ENCODE measurements at regions not wholly inside any gene's neighbourhood (a gene's known extent, or its start where the extent isn't known, plus 50 kb on each side); places are given as distances from the start of the nearest gene placed in this dataset.

GRCh38 chr12:116484807-116485206 is 74.4 kb upstream of the MAP1LC3B2 start:
- no peaks in the 10 kb centered on the region for H4K20me1 ChIP-seq (ENCODE audit: insufficient read depth, low read length)
- no peak overlapping the region for H3K9ac ChIP-seq (ENCODE audit: insufficient read depth, low read depth, low read length)
- in situ Hi-C loops (cut with HindIII; ENCODE audit: extremely low pct_ligation_motif_present, low pct_unique_long_range_greater_than_20kb) (no loop called here), intact Hi-C loops (cut with micrococcal nuclease; ENCODE audit: unreplicated experiment) (no loop called here)
- ATAC-seq = no peak
- H3K4me2 ChIP-seq (ENCODE audit: low read depth, low read length) = no peak overlapping the region
- TF ChIP-seq SMARCC2 (IDR thresholded peaks at IDR 0.05) (no peak), ZNF768 (CRISPR knock-in tag; IDR thresholded peaks at IDR 0.05) (no peak), KAT2B (IDR thresholded peaks at IDR 0.05; ENCODE audit: borderline replicate concordance, low read depth, low read length) (no peak), GATAD1 (CRISPR knock-in tag; IDR thresholded peaks at IDR 0.05) (no peak), KLF11 (CRISPR knock-in tag; IDR thresholded peaks at IDR 0.05) (no peak)
- H3K27ac ChIP-seq (ENCODE audit: extremely low read length, insufficient read depth, low read length) = no peak overlapping the region
- H3K79me2 ChIP-seq (ENCODE audit: insufficient read depth, low read length) = no peaks in the 10 kb centered on the region
- no peaks in the 10 kb centered on the region for H3K4me1 ChIP-seq (ENCODE audit: insufficient read depth, low read length)
- BruUV-seq (replicated peaks) = no TSS peak
- CTCF ChIA-PET (ENCODE audit: low intra/inter-chr PET ratio, low total read pairs) = no interaction called here
- POLR2A ChIA-PET = no interaction called here
- DNase-seq (ENCODE audit: low spot score) = no peak
- H3K9me3 ChIP-seq (ENCODE audit: low read length) = no peaks in the 10 kb centered on the region
- FAIRE-seq = no peak
- no peaks in the 10 kb centered on the region for H3K36me3 ChIP-seq (replicated peaks in 1 of 2; ENCODE audit: control insufficient read depth in 1 of 2, insufficient read depth in 2 of 2, low read length in 2 of 2)
- 25% methylated on average over 5 of the region's 5 CpGs for WGBS (ENCODE audit: low lambda C conversion rate)
- peaks cover 0 to 1% of the 10 kb centered on the region in 2 experiments; a peak in 3 of 5 replicates for H3K27me3 ChIP-seq (ENCODE audit: control insufficient read depth in 1 of 2, insufficient read depth in 2 of 2, low read length in 2 of 2)
- H3K4me3 ChIP-seq (replicated peaks in 1 of 3; ENCODE audit: insufficient read depth in 1 of 3, low read depth in 2 of 3, low read length in 3 of 3) = no peak overlapping the region
- H2AFZ ChIP-seq (ENCODE audit: low read length) = no peak overlapping the region

GRCh38 chr12:116489116-116489515 is 70.1 kb upstream of the MAP1LC3B2 start:
- no peaks in the 10 kb centered on the region for H3K9me3 ChIP-seq (ENCODE audit: low read length)
- no peaks in the 10 kb centered on the region for H3K4me1 ChIP-seq (ENCODE audit: insufficient read depth, low read length)
- no peaks in the 10 kb centered on the region; a peak in 1 of 5 replicates for H3K27me3 ChIP-seq (ENCODE audit: control insufficient read depth in 1 of 2, insufficient read depth in 2 of 2, low read length in 2 of 2)
- no peak overlapping the region for H3K27ac ChIP-seq (ENCODE audit: extremely low read length, insufficient read depth, low read length)
- H3K4me3 ChIP-seq (replicated peaks in 1 of 3; ENCODE audit: insufficient read depth in 1 of 3, low read depth in 2 of 3, low read length in 3 of 3) = no peak overlapping the region
- no peak for ATAC-seq
- no peaks in the 10 kb centered on the region for H4K20me1 ChIP-seq (ENCODE audit: insufficient read depth, low read length)
- no peak for DNase-seq (ENCODE audit: low spot score)
- CTCF ChIA-PET (ENCODE audit: low intra/inter-chr PET ratio, low total read pairs) = no interaction called here
- H3K36me3 ChIP-seq (replicated peaks in 1 of 2; ENCODE audit: control insufficient read depth in 1 of 2, insufficient read depth in 2 of 2, low read length in 2 of 2) = no peaks in the 10 kb centered on the region
- intact Hi-C loops (cut with micrococcal nuclease; ENCODE audit: unreplicated experiment) = no loop called here
- WGBS (ENCODE audit: low lambda C conversion rate) = 2% methylated on average over 3 of the region's 3 CpGs
- H2AFZ ChIP-seq (ENCODE audit: low read length) = no peak overlapping the region
- in situ Hi-C loops (cut with HindIII; ENCODE audit: extremely low pct_ligation_motif_present, low pct_unique_long_range_greater_than_20kb) = no loop called here
- no peak for FAIRE-seq
- POLR2A ChIA-PET = no interaction called here
- no peak overlapping the region for H3K4me2 ChIP-seq (ENCODE audit: low read depth, low read length)
- H3K79me2 ChIP-seq (ENCODE audit: insufficient read depth, low read length) = no peaks in the 10 kb centered on the region
- TF ChIP-seq AHR (CRISPR knock-in tag; IDR thresholded peaks at IDR 0.05) (no peak), ZNF577 (CRISPR knock-in tag; IDR thresholded peaks at IDR 0.05; ENCODE audit: borderline replicate concordance, low read depth) (no peak), ZNF782 (CRISPR knock-in tag; IDR thresholded peaks at IDR 0.05; ENCODE audit: borderline replicate concordance) (no peak), POLR2A (IDR thresholded peaks at IDR 0.05; ENCODE audit: insufficient read depth in 1 of 2, low read depth in 2 of 2, low read length in 2 of 2) (no peak), ZNF614 (CRISPR knock-in tag; IDR thresholded peaks at IDR 0.05; ENCODE audit: borderline replicate concordance) (no peak), SOX5 (CRISPR knock-in tag; IDR thresholded peaks at IDR 0.05; ENCODE audit: borderline replicate concordance) (no peak), SNAPC2 (CRISPR knock-in tag; IDR thresholded peaks at IDR 0.05) (no peak), CEBPB (IDR thresholded peaks at IDR 0.05; ENCODE audit: borderline replicate concordance, low read depth, low read length) (no peak)
- no TSS peak for BruUV-seq (replicated peaks)
- no peak overlapping the region for H3K9ac ChIP-seq (ENCODE audit: insufficient read depth, low read depth, low read length)
